ENCODE measurements at regions not wholly inside any gene's neighbourhood (a gene's known extent, or its start where the extent isn't known, plus 50 kb on each side); places are given as distances from the start of the nearest gene placed in this dataset.

DNA sequence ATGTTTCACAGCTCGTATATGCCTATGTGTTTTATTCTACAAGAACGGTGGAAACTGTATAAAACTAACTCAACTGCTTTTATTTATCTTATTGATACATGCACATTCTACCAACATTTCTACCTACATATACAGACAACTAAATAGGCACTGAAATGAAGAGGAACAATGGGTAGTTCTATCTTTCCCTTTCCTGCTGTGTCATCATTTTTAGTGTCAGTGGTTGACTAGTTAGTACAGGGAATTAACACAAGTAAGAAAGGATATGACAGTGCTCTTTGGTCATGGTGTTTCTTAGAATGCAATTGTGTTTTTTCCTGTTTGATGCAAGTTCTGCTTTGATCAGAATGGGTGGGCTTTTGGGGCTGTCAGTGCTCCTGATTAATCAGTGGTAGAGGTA lies 293.8 kb upstream of the CTSO start:
- TF ChIP-seq, protein P1, sequence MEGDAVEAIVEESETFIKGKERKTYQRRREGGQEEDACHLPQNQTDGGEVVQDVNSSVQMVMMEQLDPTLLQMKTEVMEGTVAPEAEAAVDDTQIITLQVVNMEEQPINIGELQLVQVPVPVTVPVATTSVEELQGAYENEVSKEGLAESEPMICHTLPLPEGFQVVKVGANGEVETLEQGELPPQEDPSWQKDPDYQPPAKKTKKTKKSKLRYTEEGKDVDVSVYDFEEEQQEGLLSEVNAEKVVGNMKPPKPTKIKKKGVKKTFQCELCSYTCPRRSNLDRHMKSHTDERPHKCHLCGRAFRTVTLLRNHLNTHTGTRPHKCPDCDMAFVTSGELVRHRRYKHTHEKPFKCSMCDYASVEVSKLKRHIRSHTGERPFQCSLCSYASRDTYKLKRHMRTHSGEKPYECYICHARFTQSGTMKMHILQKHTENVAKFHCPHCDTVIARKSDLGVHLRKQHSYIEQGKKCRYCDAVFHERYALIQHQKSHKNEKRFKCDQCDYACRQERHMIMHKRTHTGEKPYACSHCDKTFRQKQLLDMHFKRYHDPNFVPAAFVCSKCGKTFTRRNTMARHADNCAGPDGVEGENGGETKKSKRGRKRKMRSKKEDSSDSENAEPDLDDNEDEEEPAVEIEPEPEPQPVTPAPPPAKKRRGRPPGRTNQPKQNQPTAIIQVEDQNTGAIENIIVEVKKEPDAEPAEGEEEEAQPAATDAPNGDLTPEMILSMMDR (IDR thresholded peaks at IDR 0.05) = no peak
- no peak for TF ChIP-seq POLR2AphosphoS5 (IDR thresholded peaks at IDR 0.05)

Data from prostate gland (tissue), 2 donors.